K562 (cell line): ENCODE measurements at regions not wholly inside any gene's neighbourhood (a gene's known extent, or its start where the extent isn't known, plus 50 kb on each side); places are given as distances from the start of the nearest gene placed in this dataset.

Experiments used
- CC2D1A ChIP-seq: fragments of 450-650 bp; IDR thresholded peaks from 2 replicates; pipeline ENCODE4 v1.6.1; 2017; ENCODE audit warnings: mild to moderate bottlenecking
- ETV6 ChIP-seq, 3 experiments: fragments of 150-350 bp in 1 of 3; sonication (generic) in 1 of 3; formaldehyde crosslinking in 1 of 3; IDR thresholded peaks; 2 replicates each; pipeline versions ENCODE4 v1.6.1 to v1.8.0; 2014 to 2022; ENCODE audit warnings: borderline replicate concordance in 2 of 3, low read depth in 2 of 3, antibody characterized with exemption in 1 of 3, low read length in 1 of 3, mild to moderate bottlenecking in 1 of 3, missing genetic modification reagents in 1 of 3
- FOXA3 ChIP-seq, 2 experiments: fragments of 450-650 bp in 1 of 2; sonication (generic) in 1 of 2; formaldehyde crosslinking; IDR thresholded peaks in 1 of 2; conservative IDR thresholded peaks in 1 of 2; 2 replicates each; pipeline versions ENCODE4 v1.4.0 to v1.8.0; 2020 to 2022; ENCODE audit warnings: mild to moderate bottlenecking in 2 of 2, missing genetic modification reagents in 1 of 2
- MAFF ChIP-seq: IDR thresholded peaks from 2 replicates; pipeline ENCODE4 v1.6.1; 2012; ENCODE audit warnings: low read length, improper control_type of control experiment
- RFX5 ChIP-seq: IDR thresholded peaks from 2 replicates; pipeline ENCODE4 v1.6.1; 2011; ENCODE audit warnings: low read depth, mild to moderate bottlenecking, improper control_type of control experiment, low read length
- SETDB1 ChIP-seq: IDR thresholded peaks from one replicate; pipeline ENCODE4 v1.6.1; 2012; ENCODE audit warnings: low read length, control low read depth, inconsistent platforms
- SRSF3 ChIP-seq: fragments of 200-400 bp; formaldehyde crosslinking; IDR thresholded peaks from 2 replicates; pipeline ENCODE4 v1.6.1; 2016; ENCODE audit warnings: mild to moderate bottlenecking, low read length, moderate library complexity; ENCODE audit not compliant: insufficient read depth
- TFAM ChIP-seq: fragments of 250-450 bp; sonication (Bioruptor Pico); conservative IDR thresholded peaks from 2 replicates; pipeline ENCODE4 v1.5.0; 2021; ENCODE audit warnings: mild to moderate bottlenecking, moderate library complexity
- YBX1 ChIP-seq: fragments of 450-650 bp; IDR thresholded peaks from 2 replicates; pipeline ENCODE4 v1.7.1; 2016; ENCODE audit warnings: mild to moderate bottlenecking
- ZNF197 ChIP-seq: fragments of 200-800 bp; sonication (Bioruptor generic); IDR thresholded peaks from 2 replicates; pipeline ENCODE4 v1.6.1; 2016; ENCODE audit warnings: low read depth, missing genetic modification characterization, missing compliant biosample characterization
- ZNF239 ChIP-seq: fragments of 250-450 bp; sonication (Bioruptor Pico); IDR thresholded peaks from 2 replicates; pipeline ENCODE4 v1.4.0; 2020; ENCODE audit warnings: mild to moderate bottlenecking
- ZNF3 ChIP-seq: fragments of 250-450 bp; sonication (Bioruptor Pico); IDR thresholded peaks from 2 replicates; pipeline ENCODE4 v1.5.0; 2021; ENCODE audit warnings: mild to moderate bottlenecking, moderate library complexity
- TF ChIP-seq, protein P1 (sequence below): fragments of 450-650 bp; formaldehyde crosslinking; IDR thresholded peaks from 2 replicates; pipeline ENCODE4 v1.4.0; 2020; ENCODE audit warnings: mild to moderate bottlenecking, moderate library complexity
- TF ChIP-seq, protein P2 (sequence below), 2 experiments: fragments of 450-650 bp; IDR thresholded peaks; 2 replicates each; pipeline ENCODE4 v1.6.1; 2016
- TF ChIP-seq, protein P3 (sequence below): fragments of 250-450 bp; sonication (Bioruptor Pico); IDR thresholded peaks from 2 replicates; pipeline ENCODE4 v1.8.0; 2021; ENCODE audit warnings: moderate library complexity, mild to moderate bottlenecking, inconsistent platforms
- TF ChIP-seq, protein P4 (sequence below), 2 experiments: fragments of 450-650 bp in 1 of 2; sonication (generic) in 1 of 2; formaldehyde crosslinking; conservative IDR thresholded peaks; 2 replicates each; pipeline versions ENCODE4 v1.4.0 to v1.8.1; 2020 to 2022; ENCODE audit warnings: mild to moderate bottlenecking in 1 of 2, missing genetic modification reagents in 1 of 2
- TF ChIP-seq, protein P5 (sequence below): fragments of 450-650 bp; IDR thresholded peaks from 2 replicates; pipeline ENCODE4 v1.6.1; 2016; ENCODE audit warnings: missing biosample characterization, missing genetic modification characterization
- TF ChIP-seq, protein P6 (sequence below): fragments of 200-800 bp; sonication (Bioruptor generic); IDR thresholded peaks from 2 replicates; pipeline ENCODE4 v1.6.1; 2016; ENCODE audit warnings: missing genetic modification characterization, missing compliant biosample characterization

DNA sequence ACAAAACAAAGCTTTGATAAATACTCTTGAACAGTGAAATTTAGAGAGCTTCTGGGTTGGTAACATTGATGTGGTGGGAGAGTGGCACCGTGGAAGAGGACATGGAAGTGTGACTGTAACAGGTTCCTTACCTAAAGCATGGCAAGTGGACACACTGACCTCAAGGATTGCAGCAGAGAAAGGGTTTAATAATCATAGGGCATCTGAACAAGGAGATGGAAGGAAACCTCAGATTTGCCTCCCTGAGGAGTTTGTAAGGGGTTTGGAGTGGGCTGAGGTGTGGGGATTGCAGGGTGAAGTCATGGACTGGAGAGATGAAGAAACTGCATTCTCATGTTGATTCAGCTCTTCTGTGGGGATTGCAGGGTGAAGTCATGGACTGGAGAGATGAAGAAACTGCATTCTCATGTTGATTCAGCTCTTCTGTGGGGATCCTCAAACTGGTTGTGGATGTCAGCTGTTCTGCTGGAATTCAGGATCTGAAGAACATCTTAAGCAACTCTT lies 83.8 kb upstream of the TLK1 start (continued):
- TF ChIP-seq, protein P1, sequence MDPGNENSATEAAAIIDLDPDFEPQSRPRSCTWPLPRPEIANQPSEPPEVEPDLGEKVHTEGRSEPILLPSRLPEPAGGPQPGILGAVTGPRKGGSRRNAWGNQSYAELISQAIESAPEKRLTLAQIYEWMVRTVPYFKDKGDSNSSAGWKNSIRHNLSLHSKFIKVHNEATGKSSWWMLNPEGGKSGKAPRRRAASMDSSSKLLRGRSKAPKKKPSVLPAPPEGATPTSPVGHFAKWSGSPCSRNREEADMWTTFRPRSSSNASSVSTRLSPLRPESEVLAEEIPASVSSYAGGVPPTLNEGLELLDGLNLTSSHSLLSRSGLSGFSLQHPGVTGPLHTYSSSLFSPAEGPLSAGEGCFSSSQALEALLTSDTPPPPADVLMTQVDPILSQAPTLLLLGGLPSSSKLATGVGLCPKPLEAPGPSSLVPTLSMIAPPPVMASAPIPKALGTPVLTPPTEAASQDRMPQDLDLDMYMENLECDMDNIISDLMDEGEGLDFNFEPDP (CRISPR knock-in tag), result no peak
- TF ChIP-seq TFAM (CRISPR knock-in tag) (no peak), ZNF197 (no peak), RFX5 (no peak), SRSF3 (no peak), ETV6 (IDR thresholded peaks at IDR 0.05; ENCODE audit: borderline replicate concordance in 1 of 2, low read depth in 2 of 2, low read length in 1 of 2) (no peak), ETV6 (CRISPR knock-in tag; IDR thresholded peaks at IDR 0.05; ENCODE audit: borderline replicate concordance) (no peak), FOXA3 (CRISPR knock-in tag; conservative IDR thresholded peaks at IDR 0.05 in 1 of 2, IDR thresholded peaks at IDR 0.05 in 1 of 2) (peak; percentile 44 to 72; a peak in 2 of 4 replicates), MAFF (peak; percentile 90), ZNF3 (CRISPR knock-in tag) (no peak), YBX1 (no peak), ZNF239 (no peak), CC2D1A (no peak), SETDB1 (no peak)
- TF ChIP-seq, protein P2, sequence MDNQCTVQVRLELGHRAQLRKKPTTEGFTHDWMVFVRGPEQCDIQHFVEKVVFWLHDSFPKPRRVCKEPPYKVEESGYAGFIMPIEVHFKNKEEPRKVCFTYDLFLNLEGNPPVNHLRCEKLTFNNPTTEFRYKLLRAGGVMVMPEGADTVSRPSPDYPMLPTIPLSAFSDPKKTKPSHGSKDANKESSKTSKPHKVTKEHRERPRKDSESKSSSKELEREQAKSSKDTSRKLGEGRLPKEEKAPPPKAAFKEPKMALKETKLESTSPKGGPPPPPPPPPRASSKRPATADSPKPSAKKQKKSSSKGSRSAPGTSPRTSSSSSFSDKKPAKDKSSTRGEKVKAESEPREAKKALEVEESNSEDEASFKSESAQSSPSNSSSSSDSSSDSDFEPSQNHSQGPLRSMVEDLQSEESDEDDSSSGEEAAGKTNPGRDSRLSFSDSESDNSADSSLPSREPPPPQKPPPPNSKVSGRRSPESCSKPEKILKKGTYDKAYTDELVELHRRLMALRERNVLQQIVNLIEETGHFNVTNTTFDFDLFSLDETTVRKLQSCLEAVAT (IDR thresholded peaks at IDR 0.05), result peak in 1 of 2 experiments; percentile 75; a peak in 1 of 4 replicates
- TF ChIP-seq, protein P3, sequence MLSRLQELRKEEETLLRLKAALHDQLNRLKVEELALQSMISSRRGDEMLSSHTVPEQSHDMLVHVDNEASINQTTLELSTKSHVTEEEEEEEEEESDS (CRISPR knock-in tag), result no peak
- TF ChIP-seq, protein P4, sequence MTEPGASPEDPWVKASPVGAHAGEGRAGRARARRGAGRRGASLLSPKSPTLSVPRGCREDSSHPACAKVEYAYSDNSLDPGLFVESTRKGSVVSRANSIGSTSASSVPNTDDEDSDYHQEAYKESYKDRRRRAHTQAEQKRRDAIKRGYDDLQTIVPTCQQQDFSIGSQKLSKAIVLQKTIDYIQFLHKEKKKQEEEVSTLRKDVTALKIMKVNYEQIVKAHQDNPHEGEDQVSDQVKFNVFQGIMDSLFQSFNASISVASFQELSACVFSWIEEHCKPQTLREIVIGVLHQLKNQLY (CRISPR knock-in tag; conservative IDR thresholded peaks at IDR 0.05), result no peak
- TF ChIP-seq, protein P5, sequence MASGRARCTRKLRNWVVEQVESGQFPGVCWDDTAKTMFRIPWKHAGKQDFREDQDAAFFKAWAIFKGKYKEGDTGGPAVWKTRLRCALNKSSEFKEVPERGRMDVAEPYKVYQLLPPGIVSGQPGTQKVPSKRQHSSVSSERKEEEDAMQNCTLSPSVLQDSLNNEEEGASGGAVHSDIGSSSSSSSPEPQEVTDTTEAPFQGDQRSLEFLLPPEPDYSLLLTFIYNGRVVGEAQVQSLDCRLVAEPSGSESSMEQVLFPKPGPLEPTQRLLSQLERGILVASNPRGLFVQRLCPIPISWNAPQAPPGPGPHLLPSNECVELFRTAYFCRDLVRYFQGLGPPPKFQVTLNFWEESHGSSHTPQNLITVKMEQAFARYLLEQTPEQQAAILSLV, result peak; percentile 52; the same call in 1 of the 2 replicates
- TF ChIP-seq, protein P6, sequence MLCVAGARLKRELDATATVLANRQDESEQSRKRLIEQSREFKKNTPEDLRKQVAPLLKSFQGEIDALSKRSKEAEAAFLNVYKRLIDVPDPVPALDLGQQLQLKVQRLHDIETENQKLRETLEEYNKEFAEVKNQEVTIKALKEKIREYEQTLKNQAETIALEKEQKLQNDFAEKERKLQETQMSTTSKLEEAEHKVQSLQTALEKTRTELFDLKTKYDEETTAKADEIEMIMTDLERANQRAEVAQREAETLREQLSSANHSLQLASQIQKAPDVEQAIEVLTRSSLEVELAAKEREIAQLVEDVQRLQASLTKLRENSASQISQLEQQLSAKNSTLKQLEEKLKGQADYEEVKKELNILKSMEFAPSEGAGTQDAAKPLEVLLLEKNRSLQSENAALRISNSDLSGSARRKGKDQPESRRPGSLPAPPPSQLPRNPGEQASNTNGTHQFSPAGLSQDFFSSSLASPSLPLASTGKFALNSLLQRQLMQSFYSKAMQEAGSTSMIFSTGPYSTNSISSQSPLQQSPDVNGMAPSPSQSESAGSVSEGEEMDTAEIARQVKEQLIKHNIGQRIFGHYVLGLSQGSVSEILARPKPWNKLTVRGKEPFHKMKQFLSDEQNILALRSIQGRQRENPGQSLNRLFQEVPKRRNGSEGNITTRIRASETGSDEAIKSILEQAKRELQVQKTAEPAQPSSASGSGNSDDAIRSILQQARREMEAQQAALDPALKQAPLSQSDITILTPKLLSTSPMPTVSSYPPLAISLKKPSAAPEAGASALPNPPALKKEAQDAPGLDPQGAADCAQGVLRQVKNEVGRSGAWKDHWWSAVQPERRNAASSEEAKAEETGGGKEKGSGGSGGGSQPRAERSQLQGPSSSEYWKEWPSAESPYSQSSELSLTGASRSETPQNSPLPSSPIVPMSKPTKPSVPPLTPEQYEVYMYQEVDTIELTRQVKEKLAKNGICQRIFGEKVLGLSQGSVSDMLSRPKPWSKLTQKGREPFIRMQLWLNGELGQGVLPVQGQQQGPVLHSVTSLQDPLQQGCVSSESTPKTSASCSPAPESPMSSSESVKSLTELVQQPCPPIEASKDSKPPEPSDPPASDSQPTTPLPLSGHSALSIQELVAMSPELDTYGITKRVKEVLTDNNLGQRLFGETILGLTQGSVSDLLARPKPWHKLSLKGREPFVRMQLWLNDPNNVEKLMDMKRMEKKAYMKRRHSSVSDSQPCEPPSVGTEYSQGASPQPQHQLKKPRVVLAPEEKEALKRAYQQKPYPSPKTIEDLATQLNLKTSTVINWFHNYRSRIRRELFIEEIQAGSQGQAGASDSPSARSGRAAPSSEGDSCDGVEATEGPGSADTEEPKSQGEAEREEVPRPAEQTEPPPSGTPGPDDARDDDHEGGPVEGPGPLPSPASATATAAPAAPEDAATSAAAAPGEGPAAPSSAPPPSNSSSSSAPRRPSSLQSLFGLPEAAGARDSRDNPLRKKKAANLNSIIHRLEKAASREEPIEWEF (CRISPR knock-in tag), result no peak
